ENCODE measurements at regions not wholly inside any gene's neighbourhood (a gene's known extent, or its start where the extent isn't known, plus 50 kb on each side); places are given as distances from the start of the nearest gene placed in this dataset.

DNA sequence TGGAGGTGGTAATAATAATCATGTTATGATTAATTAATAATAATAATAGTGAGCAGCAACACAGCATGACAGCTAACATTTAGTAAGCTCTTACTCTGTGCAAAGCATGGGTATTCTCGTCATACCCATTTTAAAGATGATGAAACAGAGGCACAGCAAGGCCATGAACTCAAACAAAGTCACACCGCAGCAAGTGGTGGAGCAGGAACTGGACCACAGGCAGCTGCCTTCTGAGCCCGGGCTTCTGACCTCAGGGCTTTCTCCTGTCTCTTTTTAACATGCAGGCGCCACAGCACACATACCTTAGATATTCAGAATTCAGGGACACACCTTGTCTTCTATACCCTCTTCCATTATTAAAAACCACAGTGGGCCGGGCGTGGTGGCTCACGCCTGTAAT is 50.7 kb upstream of the SPATA12 start:
- no peak for DNase-seq

DNA sequence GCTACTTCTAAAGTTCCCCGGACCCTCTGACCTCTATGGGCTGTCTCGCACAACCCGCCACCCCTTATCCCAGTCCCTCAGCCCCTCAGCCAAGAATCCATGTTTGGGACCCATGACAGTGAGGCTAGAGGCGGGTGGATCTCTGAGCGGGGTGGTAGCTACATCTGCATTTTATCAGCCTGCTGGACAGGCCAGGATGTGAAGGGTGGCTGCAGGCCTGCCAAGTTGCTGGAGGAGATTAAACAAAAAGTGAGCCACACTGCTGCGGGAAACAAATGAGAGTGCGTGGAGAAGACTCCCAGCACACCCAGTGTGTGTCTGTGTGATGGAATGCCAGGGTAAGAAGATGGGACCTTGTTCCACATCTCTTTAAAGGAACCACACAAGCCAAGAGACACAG is 51.1 kb upstream of the SPATA12 start:
- no peak for DNase-seq

DNA sequence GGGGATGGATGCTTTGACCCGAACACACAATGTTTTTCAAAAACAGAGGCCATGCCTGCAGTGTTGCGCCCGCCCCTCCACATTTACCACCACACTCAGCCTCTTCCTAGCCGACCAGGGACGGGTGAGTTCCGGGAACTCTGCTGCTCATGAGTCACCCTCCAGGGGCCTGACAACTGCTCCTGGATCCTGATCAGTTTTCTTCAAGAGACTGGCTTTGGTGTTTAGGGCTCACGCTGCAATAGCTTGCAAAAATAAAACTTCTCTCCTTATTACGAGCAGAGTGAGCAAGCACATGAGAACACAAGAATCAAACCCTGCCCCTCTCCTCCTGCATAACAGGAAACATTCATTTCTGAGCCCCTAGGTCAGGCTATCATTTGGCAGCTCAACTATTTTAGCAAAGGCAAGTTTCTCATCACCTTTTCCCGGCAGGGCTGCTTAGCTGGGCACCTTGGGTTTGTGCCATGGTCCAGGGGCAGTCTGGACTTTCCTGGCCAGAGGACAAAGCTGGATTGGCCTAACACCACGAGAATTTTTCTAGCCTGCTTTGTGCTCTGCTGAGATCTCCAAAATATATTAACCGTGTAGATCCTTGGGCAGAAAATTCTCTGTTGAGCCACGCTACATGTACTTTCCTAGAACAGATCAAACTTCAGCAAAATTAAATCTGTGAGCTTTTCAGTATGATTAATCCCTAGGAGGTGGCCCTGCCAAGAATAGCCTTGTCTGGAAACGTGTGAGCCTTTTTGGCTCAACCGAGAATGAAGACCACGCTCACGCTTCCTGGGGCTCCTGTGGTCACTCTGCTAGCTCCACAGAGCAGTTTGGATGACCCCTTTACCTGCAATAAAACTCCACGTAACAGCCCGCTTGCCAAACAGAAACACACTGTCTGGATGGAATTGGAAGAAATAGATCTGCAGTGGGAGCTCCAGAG is 52.7 kb upstream of the SPATA12 start:
- peak; percentile 46 for DNase-seq

DNA sequence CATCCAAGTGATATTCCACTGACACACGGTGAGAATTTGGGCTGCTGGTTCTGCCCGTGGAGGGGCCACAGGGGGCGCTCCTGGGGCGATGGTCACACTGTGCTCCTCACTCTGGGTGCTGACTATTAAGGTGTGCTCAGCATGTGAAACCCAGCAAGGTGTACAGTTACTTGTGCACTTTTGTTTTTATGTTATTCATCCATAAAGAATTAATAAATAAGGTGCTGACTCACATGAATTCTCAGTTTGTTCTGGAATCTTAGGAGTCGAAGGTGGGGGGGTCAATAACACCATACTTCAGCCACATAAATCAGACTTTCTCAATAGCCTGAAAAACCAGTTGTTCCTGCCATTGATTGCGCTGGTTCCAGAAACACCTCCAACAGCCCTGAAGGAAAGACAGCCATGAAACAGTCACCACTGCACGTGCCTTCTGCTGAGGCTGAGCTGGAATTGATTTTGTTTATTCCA is 53.5 kb upstream of the SPATA12 start:
- DNase-seq = peak; percentile 42

DNA sequence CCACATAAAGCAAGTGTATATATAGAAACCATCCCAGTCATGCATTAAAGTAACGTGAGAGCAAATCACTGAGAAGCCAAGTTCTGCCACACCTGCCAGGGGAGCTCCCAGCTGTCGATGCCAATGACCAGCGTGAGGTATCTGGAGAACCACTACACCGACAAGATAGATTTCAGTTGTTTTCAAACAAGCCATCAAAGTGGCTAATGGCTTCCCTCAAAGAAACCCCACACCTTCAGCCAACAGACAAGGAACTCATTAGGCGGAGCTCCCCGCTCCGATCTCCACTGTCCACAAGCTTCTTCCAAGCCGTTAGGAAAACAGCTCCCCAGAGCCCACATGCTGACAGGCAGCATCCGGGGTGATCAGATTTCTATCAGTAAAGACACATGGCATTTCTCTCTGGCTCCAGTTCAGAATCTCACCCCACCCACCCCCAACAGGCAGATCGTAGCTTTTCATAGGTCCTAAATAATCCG is 54.2 kb upstream of the SPATA12 start:
- no peak for DNase-seq

DNA sequence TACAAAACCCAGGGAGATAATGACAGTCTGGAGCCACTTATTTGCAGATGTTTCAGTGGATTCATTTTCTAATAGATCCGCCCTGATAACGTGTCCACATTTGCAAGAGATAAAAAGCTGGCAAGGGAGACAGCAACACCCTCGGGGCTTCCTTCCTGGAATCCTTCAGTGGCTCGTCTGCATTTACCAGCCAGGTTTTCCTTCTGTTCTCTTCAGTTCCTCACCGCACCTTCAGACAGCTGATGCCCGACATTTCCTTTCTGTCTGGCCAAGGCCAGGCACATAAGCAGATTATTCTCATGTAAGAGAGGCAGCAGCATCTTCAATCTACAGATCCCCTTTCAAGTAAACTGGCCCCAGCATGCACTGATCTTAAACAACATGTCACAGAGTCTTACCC is 56.2 kb upstream of the SPATA12 start:
- DNase-seq = no peak

DNA sequence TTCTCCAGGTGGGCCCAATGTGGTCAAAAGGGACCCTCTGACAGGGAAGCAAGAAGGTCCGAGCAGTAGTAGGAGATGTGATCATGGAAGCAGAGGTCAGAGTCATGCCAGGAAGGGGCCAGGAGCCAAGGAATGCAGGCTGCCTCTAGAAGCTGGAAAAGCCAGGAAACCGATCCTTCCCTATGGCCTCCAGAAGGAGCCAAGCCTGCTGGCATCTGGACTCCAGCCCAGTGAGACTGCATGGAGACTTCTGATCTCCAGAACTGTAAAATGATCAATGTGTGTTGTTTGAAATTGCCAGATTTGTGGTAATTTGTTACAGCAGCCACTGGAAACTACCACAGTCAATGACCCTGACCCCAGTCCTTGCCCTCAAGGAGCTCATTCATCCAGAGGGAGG is 56.8 kb upstream of the SPATA12 start:
- DNase-seq = no peak

DNA sequence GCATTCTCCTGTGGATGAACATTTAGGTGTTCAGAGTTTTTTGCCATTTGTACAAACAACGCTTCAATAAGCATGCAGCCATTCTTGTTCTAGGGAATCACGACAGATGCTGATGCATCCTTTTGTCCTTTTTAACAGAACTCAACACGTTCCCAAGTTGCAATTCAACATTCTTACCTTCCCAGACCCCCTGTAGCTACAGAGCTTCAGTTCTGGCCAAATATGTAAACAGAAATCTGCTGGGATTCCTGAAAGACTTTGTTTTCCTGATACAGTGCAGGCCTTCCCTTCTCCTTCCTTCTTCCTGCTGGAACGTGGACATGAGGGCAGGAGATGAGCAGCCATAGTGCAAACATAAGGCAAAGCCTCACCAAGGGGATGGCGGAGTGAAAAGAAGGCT is 59.1 kb upstream of the SPATA12 start:
- DNase-seq = no peak

DNA sequence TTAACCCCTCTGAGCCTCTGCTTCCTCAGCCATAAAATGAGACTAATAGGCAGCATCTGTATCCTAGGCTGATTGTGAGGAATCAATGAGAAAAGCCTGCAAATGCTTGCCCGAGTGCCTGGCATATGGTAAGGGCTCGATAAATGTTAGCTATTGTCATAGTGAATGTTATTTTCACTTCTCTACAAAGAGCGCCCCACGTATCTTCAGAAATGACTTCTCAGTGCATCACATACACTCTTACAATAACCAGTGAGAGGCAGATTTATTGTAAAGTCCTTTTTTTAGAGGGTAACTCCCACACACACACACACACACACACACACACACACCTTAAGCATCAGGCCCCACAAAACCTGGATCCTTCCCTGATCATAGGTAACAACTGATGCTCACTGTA is 60.5 kb upstream of the SPATA12 start:
- DNase-seq = no peak

DNA sequence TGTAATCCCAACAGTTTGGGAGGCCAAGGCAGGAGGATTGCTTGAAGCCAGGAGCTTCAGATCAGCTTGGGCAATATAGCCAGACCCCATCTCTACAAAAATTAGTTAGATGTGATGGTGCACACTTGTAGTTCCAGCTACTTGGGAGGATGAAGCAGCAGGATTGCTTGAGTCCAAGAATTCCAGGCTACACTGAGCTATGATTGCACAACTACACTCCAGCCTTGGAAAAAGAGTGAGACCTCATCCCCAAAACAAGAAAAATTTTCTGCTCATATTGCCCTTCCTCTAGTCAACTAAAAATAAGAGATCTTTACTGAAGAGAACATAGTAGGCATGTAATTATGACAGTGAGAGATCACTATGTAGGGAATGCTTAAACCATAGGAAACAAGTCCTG is 60.9 kb upstream of the SPATA12 start:
- DNase-seq = no peak

DNA sequence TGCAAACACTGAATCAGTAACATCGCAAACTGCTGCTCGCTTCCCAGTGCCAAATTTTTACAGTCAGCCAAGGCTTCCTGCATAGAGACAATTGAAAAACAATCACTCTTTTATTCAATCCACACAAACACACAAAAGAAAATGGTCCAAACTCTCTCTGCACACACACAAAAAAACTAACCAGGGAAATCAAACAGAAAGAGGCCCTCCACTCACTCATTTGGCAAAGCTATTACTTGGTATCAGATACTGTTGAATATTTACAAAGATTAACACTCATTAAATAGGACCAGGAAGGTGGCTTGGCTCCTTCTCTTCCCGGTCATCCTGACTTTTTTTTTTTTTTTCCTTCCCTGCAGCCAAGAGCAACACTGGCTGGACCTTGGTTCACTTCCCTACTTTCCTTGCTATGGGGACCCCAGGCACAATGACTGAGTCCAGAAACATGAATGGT is 62.4 kb upstream of the SPATA12 start:
- no peak for DNase-seq

DNA sequence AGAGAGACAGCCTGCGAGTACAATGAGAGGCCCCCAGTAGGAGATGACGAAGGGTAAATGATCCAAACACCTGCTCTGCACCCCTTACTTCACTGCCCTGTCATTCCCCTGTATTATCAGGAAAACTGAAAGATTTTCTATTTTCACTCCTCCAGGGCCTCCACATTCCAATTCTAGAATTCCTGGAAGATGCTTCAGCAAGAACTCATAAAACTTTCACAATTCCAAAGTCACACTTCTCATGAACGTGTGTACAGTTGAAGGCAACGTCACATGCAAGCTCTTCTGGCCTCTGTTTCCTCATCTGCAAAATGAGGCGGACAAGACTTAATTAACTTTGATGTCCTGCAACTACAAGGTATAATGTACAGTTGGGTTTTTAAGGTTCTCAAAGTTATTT is 62.8 kb upstream of the SPATA12 start:
- DNase-seq = no peak

DNA sequence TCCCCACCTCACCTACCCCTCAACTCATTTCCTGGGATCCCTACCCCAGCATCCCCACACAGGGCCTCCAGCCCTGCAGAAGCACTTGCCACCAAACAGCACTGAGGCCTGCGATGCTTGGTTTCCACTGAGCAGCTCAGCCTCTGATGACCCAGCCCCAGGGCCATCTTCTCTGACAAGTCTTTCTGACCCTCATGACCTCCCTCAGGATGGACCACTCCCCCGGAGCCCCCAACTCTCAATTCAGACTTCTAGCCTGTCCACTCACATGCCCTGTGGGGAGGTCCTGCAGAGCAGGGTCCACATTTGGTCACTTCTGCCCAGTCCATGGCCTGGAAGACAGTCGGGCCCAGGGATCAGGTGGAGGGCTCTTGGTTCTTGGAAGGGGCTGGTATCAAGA is 63.4 kb upstream of the SPATA12 start:
- no peak for DNase-seq

DNA sequence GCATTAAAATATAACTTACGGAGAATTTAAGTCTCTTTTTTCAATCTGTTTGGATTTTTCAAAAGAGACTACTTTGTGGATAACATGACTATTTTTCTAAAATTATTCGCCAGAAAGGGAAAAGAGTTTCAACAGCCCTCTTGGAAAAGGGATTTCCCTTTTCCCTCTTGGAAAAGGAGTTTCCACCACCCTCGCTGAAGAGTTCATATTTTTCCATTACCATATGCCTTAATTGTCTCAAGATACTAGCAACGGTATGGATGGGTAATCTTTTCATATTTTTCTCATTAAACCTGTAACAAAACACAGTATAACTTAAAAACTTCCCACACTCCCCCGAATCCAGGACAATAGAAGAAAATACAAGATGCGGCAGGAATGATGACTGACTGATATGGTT is 66.1 kb upstream of the SPATA12 start:
- no peak for DNase-seq

DNA sequence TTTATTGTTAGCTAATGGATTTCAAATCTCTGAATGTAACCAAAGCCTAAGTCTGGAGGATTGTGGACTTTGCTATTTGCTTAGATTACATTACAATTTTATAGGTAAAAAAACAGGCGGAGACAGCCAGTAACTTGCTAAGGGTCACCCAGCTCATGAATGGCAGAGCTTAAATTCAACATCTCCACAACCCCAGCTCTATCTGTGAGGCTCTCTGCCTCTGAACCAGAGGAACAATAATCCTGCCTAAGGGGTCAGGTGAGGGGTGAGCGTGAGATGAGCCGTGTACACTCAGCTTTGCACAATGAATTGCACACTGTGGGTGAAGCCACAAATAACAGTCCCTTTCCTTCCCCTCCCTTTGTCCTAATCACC is 69.8 kb upstream of the SPATA12 start:
- DNase-seq = no peak

DNA sequence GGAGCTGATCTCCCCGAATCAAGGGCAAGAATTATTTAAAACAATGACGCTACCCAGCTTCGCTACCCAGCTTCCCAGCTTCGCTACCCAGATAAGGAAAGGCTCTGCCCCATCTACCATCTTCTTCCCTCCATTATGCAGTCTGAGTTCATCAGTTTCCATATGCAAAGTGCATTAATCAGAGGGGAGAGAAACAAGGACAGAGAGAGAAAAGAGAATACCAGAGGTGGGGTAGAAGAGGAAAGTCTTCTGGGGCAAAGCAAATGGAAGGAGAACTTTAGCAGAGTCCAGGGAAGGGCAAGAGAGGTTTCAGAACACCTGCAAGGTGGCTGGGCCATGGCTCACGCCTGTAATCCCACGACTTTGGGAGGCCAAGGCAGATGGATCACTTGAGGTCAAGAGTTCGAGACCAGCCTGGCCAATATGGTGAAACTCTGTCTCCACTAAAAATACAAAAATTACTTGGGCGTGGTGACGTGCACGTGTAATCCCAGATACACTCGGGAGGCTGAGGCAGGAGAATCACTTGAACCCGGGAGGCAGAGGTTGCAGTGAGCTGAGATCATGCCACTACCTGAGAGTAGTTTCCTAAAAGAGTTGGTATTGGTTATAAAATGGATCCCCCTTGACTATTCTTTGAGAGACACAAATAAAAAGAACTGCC is 70.4 kb upstream of the SPATA12 start:
- DNase-seq = no peak

DNA sequence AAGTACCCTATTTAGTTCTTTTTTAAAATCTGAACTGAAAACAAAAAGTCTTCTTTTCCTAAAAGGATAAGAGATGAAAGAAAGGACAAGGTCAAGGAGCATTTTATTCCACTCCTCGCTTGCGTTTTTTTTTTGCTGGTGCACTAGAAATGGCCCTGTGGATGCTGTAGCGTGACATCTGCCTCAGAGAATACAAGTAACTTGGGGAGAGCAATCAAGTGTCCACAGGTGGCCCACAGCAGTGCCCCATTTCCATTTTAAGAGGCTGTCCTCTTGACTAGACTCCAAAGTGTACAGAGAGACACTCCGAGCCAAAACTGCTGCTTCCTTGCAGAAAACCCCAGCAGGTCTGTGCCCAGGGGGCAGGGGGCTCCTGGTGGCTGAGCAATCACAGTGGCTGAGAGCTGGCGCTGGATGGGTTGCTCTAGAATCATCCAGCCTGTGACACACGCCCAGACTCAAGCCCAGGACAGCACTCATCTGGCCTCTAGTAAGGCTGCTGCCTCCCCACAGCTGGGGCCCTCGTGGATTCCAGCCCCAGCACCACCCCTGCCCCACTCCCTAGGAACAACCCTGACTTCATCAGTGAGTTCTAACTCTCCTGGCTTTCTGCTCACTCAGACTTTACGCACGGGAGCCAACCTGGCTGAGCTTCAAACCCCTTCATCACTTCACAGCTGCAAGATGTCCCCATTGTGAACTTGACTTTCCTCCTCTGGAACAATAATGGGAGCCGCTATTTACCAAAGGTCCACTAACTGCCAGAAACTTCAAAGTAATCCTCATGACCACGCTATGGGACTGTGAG is 71.1 kb upstream of the SPATA12 start:
- no peak for DNase-seq

DNA sequence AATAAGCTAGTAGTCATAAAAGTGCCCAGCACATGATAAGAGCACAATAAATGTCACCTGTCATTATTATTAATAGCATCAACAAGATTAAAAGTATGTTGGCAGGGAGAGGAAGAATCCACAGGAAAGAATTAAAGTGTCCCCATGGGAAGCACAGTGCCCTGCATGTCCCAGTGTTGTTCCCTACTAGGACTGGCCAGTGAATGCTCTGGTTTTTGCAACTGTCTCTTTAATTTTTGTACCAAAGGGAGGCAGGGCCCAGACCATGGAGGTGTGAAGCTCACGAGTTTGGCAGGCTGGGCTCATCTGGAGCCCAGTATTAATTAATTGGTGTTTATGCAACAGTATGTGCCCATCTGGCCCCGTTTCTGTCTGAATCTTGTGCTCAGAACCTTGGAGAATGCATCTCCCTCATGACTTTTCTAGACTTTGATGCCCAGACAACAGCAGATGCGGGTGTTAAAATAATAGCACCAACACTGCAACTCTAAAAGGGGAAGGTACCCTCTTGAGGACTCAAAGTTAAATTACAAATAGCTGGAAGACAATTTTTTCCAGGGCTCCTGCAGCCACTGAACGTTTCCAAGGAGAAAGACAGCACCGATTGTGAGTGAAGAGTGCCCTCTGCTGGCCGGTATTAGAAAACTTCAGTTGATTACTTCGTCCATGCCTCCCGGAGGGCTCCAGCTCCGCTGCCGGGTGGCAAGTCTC is 71.9 kb upstream of the SPATA12 start:
- peak; percentile 41 for DNase-seq

DNA sequence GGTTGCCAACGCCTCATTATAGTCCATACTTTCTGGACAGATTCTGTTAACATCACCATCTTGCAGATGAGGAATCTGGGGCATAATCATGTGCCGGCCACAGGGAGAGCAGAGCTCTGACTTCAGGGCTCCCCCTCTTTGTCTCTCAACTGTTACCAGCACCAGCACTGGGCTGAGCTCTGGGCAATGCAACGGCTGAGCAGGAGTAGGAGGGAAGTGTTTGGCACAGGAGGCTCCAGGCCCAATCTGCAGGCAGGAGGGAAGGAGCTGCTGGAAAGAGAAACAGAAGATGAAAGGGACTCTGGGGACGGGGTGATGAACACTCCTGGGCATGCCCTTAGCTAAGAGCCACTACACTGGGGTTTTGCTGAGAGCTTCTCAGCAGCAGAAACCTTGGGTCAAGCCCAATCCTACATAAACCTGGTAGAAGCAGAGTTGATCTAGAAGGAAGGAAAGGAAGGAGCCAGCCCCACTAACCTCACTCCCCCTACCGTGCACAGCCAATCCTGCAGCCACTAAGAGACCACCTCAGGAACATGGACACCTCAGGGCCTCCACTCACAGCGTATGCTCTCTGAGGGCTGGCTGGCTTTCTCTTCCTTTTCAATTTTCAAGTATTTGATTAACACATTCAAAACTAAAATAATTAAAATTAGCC is 73.1 kb upstream of the SPATA12 start:
- DNase-seq = no peak

DNA sequence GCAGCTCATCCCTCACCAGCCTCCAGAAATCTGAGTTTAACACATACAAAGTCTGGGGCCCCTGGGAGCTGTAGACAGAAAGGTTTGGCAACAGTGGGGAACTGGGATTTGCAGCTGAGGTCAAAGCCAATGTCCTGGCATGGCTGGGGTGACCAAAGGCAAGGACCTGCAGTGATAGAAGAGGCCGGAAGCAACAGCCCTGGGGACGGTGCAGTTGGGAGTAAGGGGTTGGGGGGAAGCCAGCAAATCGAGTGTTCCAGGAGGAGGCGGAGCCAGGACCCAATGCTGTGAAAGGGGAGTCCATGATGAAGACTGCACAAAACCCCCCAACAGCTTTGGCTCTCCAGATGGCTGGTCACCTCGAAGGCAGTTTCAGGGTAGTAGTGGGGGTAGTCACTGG is 74.1 kb upstream of the SPATA12 start:
- no peak for DNase-seq

DNA sequence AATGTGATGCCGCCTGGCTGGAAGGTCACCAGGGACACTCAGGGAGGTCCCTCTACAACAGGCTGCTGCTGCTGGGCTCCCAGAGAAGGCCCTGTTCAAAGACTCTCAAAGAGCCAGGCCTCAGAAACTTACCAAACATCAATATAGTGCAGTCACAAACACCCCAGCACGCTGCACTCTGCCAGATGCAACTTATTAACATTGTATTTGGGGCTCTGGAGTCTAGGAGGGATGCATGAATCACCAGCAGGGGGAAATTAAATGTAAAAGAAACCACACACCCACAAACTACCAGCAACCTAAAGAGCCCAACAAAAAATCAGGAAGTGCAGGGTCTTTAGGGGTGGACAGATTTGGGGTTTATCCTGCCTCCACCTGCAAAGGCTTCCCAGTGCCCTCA is 74.6 kb upstream of the SPATA12 start:
- no peak for DNase-seq

DNA sequence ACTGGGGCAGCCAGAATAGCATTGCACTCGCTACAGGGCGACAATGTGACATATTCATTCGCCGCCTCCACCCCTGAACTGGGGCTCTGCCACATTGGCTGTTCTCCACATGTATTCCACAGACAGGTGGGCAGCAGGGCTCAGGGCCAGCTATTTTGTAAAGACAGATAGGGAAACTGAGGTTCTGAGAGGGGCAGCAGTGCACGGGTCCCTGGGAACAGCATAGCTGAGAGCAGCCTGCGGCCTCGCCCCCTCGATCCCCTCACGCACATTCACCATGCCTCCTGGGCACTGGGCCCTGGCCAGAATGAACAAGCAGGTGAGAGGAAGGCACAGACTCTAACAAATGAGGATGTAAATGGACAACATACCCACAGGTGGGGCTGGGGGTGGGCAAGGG is 75.0 kb upstream of the SPATA12 start:
- DNase-seq = no peak

Measured in 8988T (cell line).